Keratinocyte (primary cell): ENCODE measurements at regions not wholly inside any gene's neighbourhood (a gene's known extent, or its start where the extent isn't known, plus 50 kb on each side); places are given as distances from the start of the nearest gene placed in this dataset.
"Not testable (repeated sequence)": the region's sequence is repeated elsewhere in the genome, so short reads cannot be mapped to it uniquely, and the experiment has no call there.

Experiments used
- DNase-seq: peaks from one replicate; pipeline ENCODE4 v3.0.0-alpha.2; 2011; ENCODE audit warnings: low read depth, missing footprints, low spot score
- FAIRE-seq: peaks from 2 replicates; lab custom pipeline; 2011; peaks lifted over from hg19 to GRCh38; lab: Jason Lieb, UNC
- H2AFZ ChIP-seq: 2 replicates; pipeline ENCODE4 v1.6.0; 2012; ENCODE audit warnings: low read length, control low read depth, inconsistent platforms; ENCODE audit not compliant: control insufficient read depth
- H3K27ac ChIP-seq: 2 replicates; pipeline ENCODE4 v1.5.1; 2011; ENCODE audit warnings: low read length; ENCODE audit not compliant: control insufficient read depth, insufficient read depth
- H3K27me3 ChIP-seq: 3 replicates; pipeline ENCODE4 v1.6.0; 2011; ENCODE audit warnings: low read length; ENCODE audit not compliant: control insufficient read depth, insufficient read depth; ENCODE audit errors: extremely low read depth
- H3K36me3 ChIP-seq, 2 experiments: 2 replicates in 1 of 2; 3 replicates in 1 of 2; pipeline ENCODE4 v1.5.1; 2011; ENCODE audit warnings: low read length in 2 of 2, mild to moderate bottlenecking in 1 of 2; ENCODE audit not compliant: control insufficient read depth in 2 of 2, insufficient read depth in 2 of 2; ENCODE audit errors: extremely low read depth in 1 of 2
- H3K4me1 ChIP-seq: 3 replicates; pipeline ENCODE4 v1.5.1; 2011; ENCODE audit warnings: low read length; ENCODE audit not compliant: control insufficient read depth, insufficient read depth; ENCODE audit errors: extremely low read depth
- H3K4me2 ChIP-seq: 3 replicates; pipeline ENCODE4 v1.6.0; 2011; ENCODE audit warnings: low read depth, low read length; ENCODE audit not compliant: control insufficient read depth, insufficient read depth; ENCODE audit errors: extremely low read depth
- H3K4me3 ChIP-seq, 3 experiments: fragments of 200-600 bp in 1 of 3; sonication (generic) in 1 of 3; 2 replicates in 2 of 3; 3 replicates in 1 of 3; pipeline ENCODE4 v1.5.1; 2011 to 2016; ENCODE audit warnings: low read length in 3 of 3, mild to moderate bottlenecking in 3 of 3, control low read depth in 2 of 3, inconsistent platforms in 1 of 3, low read depth in 1 of 3, mixed read lengths in 1 of 3, mixed run types in 1 of 3, moderate library complexity in 1 of 3; ENCODE audit not compliant: control insufficient read depth in 2 of 3, insufficient read depth in 2 of 3; ENCODE audit errors: extremely low read depth in 1 of 3
- H3K79me2 ChIP-seq: 2 replicates; pipeline ENCODE4 v1.6.0; 2012; ENCODE audit warnings: low read length; ENCODE audit not compliant: control insufficient read depth, insufficient read depth
- H3K9ac ChIP-seq: 3 replicates; pipeline ENCODE4 v1.6.0; 2011; ENCODE audit warnings: low read length; ENCODE audit not compliant: control insufficient read depth, insufficient read depth; ENCODE audit errors: extremely low read depth
- H3K9me1 ChIP-seq: 3 replicates; pipeline ENCODE4 v1.6.0; 2011; ENCODE audit warnings: low read length; ENCODE audit not compliant: control insufficient read depth, insufficient read depth; ENCODE audit errors: extremely low read depth
- H3K9me3 ChIP-seq: 2 replicates; pipeline ENCODE4 v1.5.1; 2012; ENCODE audit warnings: low read depth, low read length; ENCODE audit not compliant: control insufficient read depth
- H4K20me1 ChIP-seq: 3 replicates; pipeline ENCODE4 v1.6.0; 2011; ENCODE audit warnings: low read length; ENCODE audit not compliant: control insufficient read depth, insufficient read depth; ENCODE audit errors: extremely low read depth
- CTCF ChIP-seq, 3 experiments: IDR thresholded peaks in 1 of 3; conservative IDR thresholded peaks in 1 of 3; optimal IDR thresholded peaks in 1 of 3; 2 replicates in 2 of 3; 3 replicates in 1 of 3; pipeline versions ENCODE3 to v1.5.1; 2011; ENCODE audit warnings: low read length in 3 of 3, mild to moderate bottlenecking in 3 of 3, moderate library complexity in 2 of 3, control low read depth in 1 of 3, inconsistent platforms in 1 of 3; ENCODE audit not compliant: insufficient read depth in 2 of 3; ENCODE audit errors: extremely low read depth in 1 of 3
- EZH2 ChIP-seq: IDR thresholded peaks from one replicate; pipeline ENCODE4 v1.6.1; 2012; ENCODE audit warnings: inconsistent platforms, mild to moderate bottlenecking, low read length, moderate library complexity
- dilution Hi-C: fragments of 300-500 bp; cut with MboI; formaldehyde crosslinking; loops from one replicate; pipeline ENCODE4 v1.7.0; 2020; ENCODE audit warnings: low sequenced_read_pairs; ENCODE audit not compliant: extremely low pct_ligation_motif_present

DNA sequence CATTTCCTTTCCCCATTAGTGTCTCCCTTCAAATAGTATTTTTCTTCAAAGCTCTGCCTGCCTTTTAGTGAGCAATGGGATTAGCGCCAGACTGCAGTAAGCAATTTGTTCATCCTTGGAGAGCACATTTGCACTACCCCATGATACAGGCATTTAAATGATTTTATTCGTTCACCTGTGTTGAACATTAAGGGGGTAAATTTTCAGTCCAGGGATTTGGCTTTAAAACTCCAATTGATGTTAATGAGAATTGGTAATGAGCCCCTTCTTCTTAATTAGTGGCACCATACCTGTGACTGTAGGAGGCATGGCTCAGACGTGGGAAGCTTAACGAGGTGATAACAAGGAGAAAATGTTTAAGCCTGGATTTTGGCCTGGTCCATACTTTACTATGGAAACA lies 161.4 kb upstream of the NANOGP8 start:
- H3K4me2 ChIP-seq: no peak overlapping the region
- H3K9me3 ChIP-seq: no peaks in the 10 kb centered on the region
- no peak for FAIRE-seq
- no peaks in the 10 kb centered on the region for H3K36me3 ChIP-seq
- no peaks in the 10 kb centered on the region for H3K9me1 ChIP-seq
- DNase-seq: no peak
- no peaks in the 10 kb centered on the region for H4K20me1 ChIP-seq
- no peak overlapping the region for H3K4me3 ChIP-seq
- no peaks in the 10 kb centered on the region for H3K79me2 ChIP-seq
- dilution Hi-C loops: no loop called here
- no peak overlapping the region for H3K27ac ChIP-seq
- no peaks in the 10 kb centered on the region for H3K4me1 ChIP-seq
- no peaks in the 10 kb centered on the region for H3K27me3 ChIP-seq
- TF ChIP-seq CTCF (optimal IDR thresholded peaks at IDR 0.05 in 1 of 3, IDR thresholded peaks at IDR 0.05 in 1 of 3, conservative IDR thresholded peaks at IDR 0.05 in 1 of 3; ENCODE audit: extremely low read depth in 1 of 3, insufficient read depth in 2 of 3, low read length in 3 of 3): no peak
- TF ChIP-seq EZH2: no peak
- H3K9ac ChIP-seq: no peak overlapping the region
- H2AFZ ChIP-seq: no peak overlapping the region

DNA sequence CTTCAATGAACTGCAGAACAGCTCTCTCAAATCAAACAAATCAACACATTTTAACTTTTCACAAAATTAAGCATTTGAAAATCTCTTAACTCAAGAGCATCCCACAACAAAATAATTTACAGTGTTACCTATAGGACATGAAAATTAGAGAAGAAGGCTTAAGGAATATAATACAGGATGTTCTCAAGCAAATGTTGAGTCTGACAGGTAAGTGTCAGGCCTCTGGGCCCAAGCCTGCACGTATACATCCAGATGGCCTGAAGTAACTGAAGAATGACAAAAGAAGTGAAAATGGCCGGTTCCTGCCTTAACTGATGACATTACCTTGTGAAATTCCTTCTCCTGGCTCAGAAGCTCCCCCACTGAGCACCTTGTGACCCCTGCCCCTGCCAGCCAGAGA lies 160.6 kb upstream of the NANOGP8 start:
- H3K4me2 ChIP-seq, H3K79me2 ChIP-seq, H3K9me1 ChIP-seq, H3K9ac ChIP-seq, H3K36me3 ChIP-seq, FAIRE-seq, H4K20me1 ChIP-seq, H3K4me1 ChIP-seq, H2AFZ ChIP-seq, H3K4me3 ChIP-seq, H3K27ac ChIP-seq, dilution Hi-C loops, H3K9me3 ChIP-seq, DNase-seq, H3K27me3 ChIP-seq: not testable (repeated sequence)

GRCh38 chr15:35244227-35244626 lies 159.1 kb upstream of the NANOGP8 start:
- Histone ChIP-seq H3K9ac (no peak overlapping the region), H3K4me3 (no peak overlapping the region), H3K27me3 (no peaks in the 10 kb centered on the region), H3K4me2 (no peak overlapping the region), H3K79me2 (no peaks in the 10 kb centered on the region), H3K9me3 (no peaks in the 10 kb centered on the region), H4K20me1 (no peaks in the 10 kb centered on the region), H3K27ac (no peak overlapping the region), H3K4me1 (no peaks in the 10 kb centered on the region), H3K36me3 (no peaks in the 10 kb centered on the region), H2AFZ (no peak overlapping the region), H3K9me1 (no peaks in the 10 kb centered on the region)
- FAIRE-seq: no peak
- dilution Hi-C loops: no loop called here
- no peak for DNase-seq
- no peak for TF ChIP-seq CTCF (optimal IDR thresholded peaks at IDR 0.05 in 1 of 3, IDR thresholded peaks at IDR 0.05 in 1 of 3, conservative IDR thresholded peaks at IDR 0.05 in 1 of 3; ENCODE audit: extremely low read depth in 1 of 3, insufficient read depth in 2 of 3, low read length in 3 of 3)
